NB4 (cell line): ENCODE measurements at regions not wholly inside any gene's neighbourhood (a gene's known extent, or its start where the extent isn't known, plus 50 kb on each side); places are given as distances from the start of the nearest gene placed in this dataset.

Source experiments
- POLR2A ChIP-seq: IDR thresholded peaks from 2 replicates; pipeline ENCODE4 v1.6.1; 2011; ENCODE audit warnings: mild to moderate bottlenecking; ENCODE audit not compliant: insufficient read length; ENCODE audit errors: extremely low read depth
- TF ChIP-seq, protein P1 (sequence below): IDR thresholded peaks from one replicate; pipeline ENCODE4 v1.5.1; 2012; ENCODE audit warnings: low read depth, low read length
- TF ChIP-seq, protein P2 (sequence below): IDR thresholded peaks from 2 replicates; pipeline ENCODE4 v1.6.1; 2011; ENCODE audit warnings: low read depth, low read length

DNA sequence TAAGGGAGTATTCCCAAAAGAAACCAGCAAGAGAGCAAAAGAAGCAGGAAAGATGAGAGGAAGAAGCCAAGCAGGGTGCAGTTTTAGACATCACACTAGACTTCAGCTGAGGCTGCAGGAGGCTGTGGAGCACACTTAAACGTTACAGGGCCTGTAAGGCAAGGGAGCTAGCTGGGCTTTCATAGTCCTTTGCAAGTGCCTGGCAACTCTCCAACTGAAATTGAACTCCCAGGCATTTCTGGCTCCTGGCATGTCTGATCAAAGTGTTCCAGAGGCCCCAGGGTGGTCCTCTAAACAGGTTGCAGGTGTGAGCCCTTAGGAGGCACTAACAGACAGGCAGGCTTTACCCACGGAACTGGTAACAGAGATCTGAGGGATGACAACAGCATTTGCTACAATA, 750.2 kb downstream of the XPNPEP1 start:
- TF ChIP-seq, protein P1, sequence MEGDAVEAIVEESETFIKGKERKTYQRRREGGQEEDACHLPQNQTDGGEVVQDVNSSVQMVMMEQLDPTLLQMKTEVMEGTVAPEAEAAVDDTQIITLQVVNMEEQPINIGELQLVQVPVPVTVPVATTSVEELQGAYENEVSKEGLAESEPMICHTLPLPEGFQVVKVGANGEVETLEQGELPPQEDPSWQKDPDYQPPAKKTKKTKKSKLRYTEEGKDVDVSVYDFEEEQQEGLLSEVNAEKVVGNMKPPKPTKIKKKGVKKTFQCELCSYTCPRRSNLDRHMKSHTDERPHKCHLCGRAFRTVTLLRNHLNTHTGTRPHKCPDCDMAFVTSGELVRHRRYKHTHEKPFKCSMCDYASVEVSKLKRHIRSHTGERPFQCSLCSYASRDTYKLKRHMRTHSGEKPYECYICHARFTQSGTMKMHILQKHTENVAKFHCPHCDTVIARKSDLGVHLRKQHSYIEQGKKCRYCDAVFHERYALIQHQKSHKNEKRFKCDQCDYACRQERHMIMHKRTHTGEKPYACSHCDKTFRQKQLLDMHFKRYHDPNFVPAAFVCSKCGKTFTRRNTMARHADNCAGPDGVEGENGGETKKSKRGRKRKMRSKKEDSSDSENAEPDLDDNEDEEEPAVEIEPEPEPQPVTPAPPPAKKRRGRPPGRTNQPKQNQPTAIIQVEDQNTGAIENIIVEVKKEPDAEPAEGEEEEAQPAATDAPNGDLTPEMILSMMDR: no peak
- no peak for TF ChIP-seq POLR2A
- TF ChIP-seq, protein P2, sequence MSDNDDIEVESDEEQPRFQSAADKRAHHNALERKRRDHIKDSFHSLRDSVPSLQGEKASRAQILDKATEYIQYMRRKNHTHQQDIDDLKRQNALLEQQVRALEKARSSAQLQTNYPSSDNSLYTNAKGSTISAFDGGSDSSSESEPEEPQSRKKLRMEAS: no peak
